NCI-H187 treated with DMSO at 0.1 percent for 48 hours (cell line): ENCODE measurements at regions not wholly inside any gene's neighbourhood (a gene's known extent, or its start where the extent isn't known, plus 50 kb on each side); places are given as distances from the start of the nearest gene placed in this dataset.
"Not testable (repeated sequence)": the region's sequence is repeated elsewhere in the genome, so short reads cannot be mapped to it uniquely, and the experiment has no call there.

Experiments used
- DNase-seq: peaks from one replicate; lab custom pipeline; 2025; lab: John Stamatoyannopoulos, UW

GRCh38 chr6:4677011-4677750, 99.0 kb upstream of the CDYL start:
- DNase-seq, result no peak

GRCh38 chr6:4676016-4676415, 100.2 kb upstream of the CDYL start:
- no peak for DNase-seq

GRCh38 chr6:4675121-4675520, 101.1 kb upstream of the CDYL start:
- DNase-seq, result no peak

GRCh38 chr6:4673861-4674260, 102.3 kb upstream of the CDYL start:
- no peak for DNase-seq

- no peak for DNase-seq
Measured at GRCh38 chr6:4672772-4673171, 103.4 kb upstream of the CDYL start.

GRCh38 chr6:4671587-4672115, 104.6 kb upstream of the CDYL start:
- no peak for DNase-seq

- no peak for DNase-seq
Measured at GRCh38 chr6:4670824-4671409, 105.3 kb upstream of the CDYL start.

- no peak for DNase-seq
Measured at GRCh38 chr6:4670290-4670689, 105.9 kb upstream of the CDYL start.

- DNase-seq, result no peak
Measured at GRCh38 chr6:4668271-4669179, 107.7 kb upstream of the CDYL start.

- DNase-seq, result no peak
Measured at GRCh38 chr6:4667591-4667990, 108.6 kb upstream of the CDYL start.

GRCh38 chr6:4666886-4667513, 109.2 kb upstream of the CDYL start:
- no peak for DNase-seq

- no peak for DNase-seq
Measured at GRCh38 chr6:4665489-4666417, 110.5 kb upstream of the CDYL start.

- DNase-seq, result no peak
Measured at GRCh38 chr6:4664911-4665310, 111.3 kb upstream of the CDYL start.

GRCh38 chr6:4664117-4664626, 112.0 kb upstream of the CDYL start:
- DNase-seq, result no peak

GRCh38 chr6:4662886-4663285, 113.3 kb upstream of the CDYL start:
- no peak for DNase-seq

- no peak for DNase-seq
Measured at GRCh38 chr6:4661391-4661790, 114.8 kb upstream of the CDYL start.

- DNase-seq, result no peak
Measured at GRCh38 chr6:4660377-4661321, 115.6 kb upstream of the CDYL start.

GRCh38 chr6:4659719-4660118, 116.5 kb upstream of the CDYL start:
- DNase-seq, result not testable (repeated sequence)

GRCh38 chr6:4658486-4658885, 117.7 kb upstream of the CDYL start:
- no peak for DNase-seq

GRCh38 chr6:4656106-4656505, 120.1 kb upstream of the CDYL start:
- no peak for DNase-seq
